ENCODE measurements at regions not wholly inside any gene's neighbourhood (a gene's known extent, or its start where the extent isn't known, plus 50 kb on each side); places are given as distances from the start of the nearest gene placed in this dataset.

- Histone ChIP-seq H3K4me3 (ENCODE audit: low read depth in 1 of 2, low read length in 2 of 2) (no peak overlapping the region), H3K36me3 (ENCODE audit: control insufficient read depth in 2 of 2, insufficient read depth in 2 of 2, low read length in 1 of 2) (no peaks in the 10 kb centered on the region)
- WGBS, 2 donors, result 46 to 50% methylated on average over 1 of the region's 1 CpG
Observed at GRCh38 chr4:147345662-147346061, 135.2 kb upstream of the EDNRA start.

DNA sequence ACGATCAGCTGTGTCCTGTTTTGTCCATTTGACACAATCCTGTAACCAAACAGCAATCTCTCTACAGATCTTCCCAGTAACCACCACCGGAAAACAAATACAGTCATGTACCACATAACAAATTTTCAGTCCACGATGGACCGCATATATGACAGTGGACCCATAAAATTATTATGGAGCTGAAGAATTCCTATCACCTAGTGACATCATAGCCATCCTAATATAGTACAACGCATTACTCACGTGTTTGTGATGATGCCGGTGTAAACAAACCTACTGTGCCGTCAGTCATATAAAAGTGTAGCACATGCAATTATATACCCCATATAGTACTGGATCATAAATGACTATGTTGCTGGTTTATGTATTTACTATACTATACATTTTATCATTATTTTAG lies 133.7 kb upstream of the EDNRA start:
- no peaks in the 10 kb centered on the region for H3K36me3 ChIP-seq (ENCODE audit: control insufficient read depth in 2 of 2, insufficient read depth in 2 of 2, low read length in 1 of 2)
- H3K27me3 ChIP-seq (ENCODE audit: control insufficient read depth in 1 of 2, insufficient read depth in 2 of 2, low read length in 2 of 2), result no peaks in the 10 kb centered on the region
- 82 to 83% methylated on average over 8 of the region's 8 CpGs for WGBS, 2 donors
- H3K4me1 ChIP-seq (ENCODE audit: control insufficient read depth in 2 of 2, insufficient read depth in 2 of 2, low read length in 1 of 2), result no peaks in the 10 kb centered on the region
- H3K4me3 ChIP-seq (ENCODE audit: low read depth in 1 of 2, low read length in 2 of 2), result no peak overlapping the region
- peaks cover 0 to 2% of the 10 kb centered on the region in 2 donors for H3K9me3 ChIP-seq (ENCODE audit: control insufficient read depth in 2 of 2, insufficient read depth in 1 of 2, low read depth in 1 of 2, low read length in 1 of 2)
- H3K27ac ChIP-seq (ENCODE audit: low read depth in 2 of 2, low read length in 1 of 2), result no peak overlapping the region

More at GRCh38 chr4:147345662-147346061, 135.2 kb upstream of the EDNRA start:
- no peaks in the 10 kb centered on the region for H3K4me1 ChIP-seq (ENCODE audit: control insufficient read depth in 2 of 2, insufficient read depth in 2 of 2, low read length in 1 of 2)
- no peaks in the 10 kb centered on the region for H3K9me3 ChIP-seq (ENCODE audit: control insufficient read depth in 2 of 2, insufficient read depth in 1 of 2, low read depth in 1 of 2, low read length in 1 of 2)
- no peaks in the 10 kb centered on the region for H3K27me3 ChIP-seq (ENCODE audit: control insufficient read depth in 1 of 2, insufficient read depth in 2 of 2, low read length in 2 of 2)
- no peak overlapping the region for H3K27ac ChIP-seq (ENCODE audit: low read depth in 2 of 2, low read length in 1 of 2)

DNA sequence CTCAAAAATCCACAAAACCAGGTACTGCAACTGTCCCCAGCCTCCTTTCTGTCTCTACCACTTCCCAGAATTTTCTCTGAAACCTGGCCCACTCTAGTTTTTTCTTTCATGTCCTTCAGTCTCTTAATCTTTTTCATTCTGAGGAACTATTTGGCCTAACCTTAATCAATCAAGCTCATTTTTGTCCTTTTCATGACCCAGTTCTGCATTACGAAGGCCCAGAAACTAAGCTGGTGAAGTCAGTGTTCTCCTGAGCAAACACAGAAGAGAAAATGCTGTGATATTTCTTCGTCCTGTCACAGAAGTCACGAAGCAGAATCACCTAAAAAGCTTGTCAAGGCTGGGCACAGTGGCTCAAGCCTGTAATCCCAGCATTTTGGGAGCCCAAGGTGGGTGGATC lies 131.7 kb upstream of the EDNRA start:
- Histone ChIP-seq H3K4me1 (ENCODE audit: control insufficient read depth in 2 of 2, insufficient read depth in 2 of 2, low read length in 1 of 2) (no peaks in the 10 kb centered on the region), H3K27ac (ENCODE audit: low read depth in 2 of 2, low read length in 1 of 2) (no peak overlapping the region), H3K9me3 (ENCODE audit: control insufficient read depth in 2 of 2, insufficient read depth in 1 of 2, low read depth in 1 of 2, low read length in 1 of 2) (peaks cover 0 to 2% of the 10 kb centered on the region in 2 donors), H3K4me3 (ENCODE audit: low read depth in 1 of 2, low read length in 2 of 2) (no peak overlapping the region), H3K27me3 (ENCODE audit: control insufficient read depth in 1 of 2, insufficient read depth in 2 of 2, low read length in 2 of 2) (no peaks in the 10 kb centered on the region), H3K36me3 (ENCODE audit: control insufficient read depth in 2 of 2, insufficient read depth in 2 of 2, low read length in 1 of 2) (no peaks in the 10 kb centered on the region)
- WGBS, 2 donors, result 58 to 61% methylated on average over 3 of the region's 3 CpGs

DNA sequence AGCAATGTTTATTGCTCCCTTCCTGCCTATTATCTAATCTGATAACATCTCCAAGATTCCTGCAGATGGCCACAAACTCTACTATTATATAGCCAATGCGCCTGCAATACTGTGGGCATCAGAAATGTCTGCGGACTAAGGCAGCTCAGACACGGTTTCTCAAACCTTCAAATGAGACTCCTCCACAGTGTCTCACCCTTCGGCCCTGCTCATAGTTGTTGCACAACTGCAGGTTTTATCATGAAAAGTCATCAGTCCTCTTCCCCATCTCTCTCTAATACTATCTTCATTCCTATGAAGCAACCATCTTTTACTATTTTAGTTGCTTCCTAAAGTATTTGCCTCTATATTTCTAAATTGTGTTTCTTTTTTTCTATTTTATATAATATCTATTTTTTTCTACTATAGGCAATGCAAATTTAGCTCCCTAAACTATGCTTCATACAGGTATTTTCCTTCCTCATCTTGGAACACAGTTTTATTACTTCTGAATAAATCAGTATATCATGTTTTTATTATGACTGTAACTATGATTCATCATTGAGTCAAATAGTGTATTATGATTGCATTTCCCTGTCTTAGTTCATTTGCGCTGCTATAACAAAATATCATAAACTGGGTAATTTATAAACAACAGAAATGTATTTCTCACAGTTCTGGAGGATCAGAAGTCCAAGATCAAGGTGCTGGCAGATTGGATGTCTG lies 129.7 kb upstream of the EDNRA start:
- WGBS, 2 donors, result 87 to 88% methylated on average over 5 of the region's 5 CpGs
- Histone ChIP-seq H3K9me3 (ENCODE audit: control insufficient read depth in 2 of 2, insufficient read depth in 1 of 2, low read depth in 1 of 2, low read length in 1 of 2) (peaks cover 0 to 2% of the 10 kb centered on the region in 2 donors), H3K4me3 (ENCODE audit: low read depth in 1 of 2, low read length in 2 of 2) (no peak overlapping the region), H3K27ac (ENCODE audit: low read depth in 2 of 2, low read length in 1 of 2) (no peak overlapping the region), H3K27me3 (ENCODE audit: control insufficient read depth in 1 of 2, insufficient read depth in 2 of 2, low read length in 2 of 2) (no peaks in the 10 kb centered on the region), H3K4me1 (ENCODE audit: control insufficient read depth in 2 of 2, insufficient read depth in 2 of 2, low read length in 1 of 2) (no peaks in the 10 kb centered on the region), H3K36me3 (ENCODE audit: control insufficient read depth in 2 of 2, insufficient read depth in 2 of 2, low read length in 1 of 2) (no peaks in the 10 kb centered on the region)

DNA sequence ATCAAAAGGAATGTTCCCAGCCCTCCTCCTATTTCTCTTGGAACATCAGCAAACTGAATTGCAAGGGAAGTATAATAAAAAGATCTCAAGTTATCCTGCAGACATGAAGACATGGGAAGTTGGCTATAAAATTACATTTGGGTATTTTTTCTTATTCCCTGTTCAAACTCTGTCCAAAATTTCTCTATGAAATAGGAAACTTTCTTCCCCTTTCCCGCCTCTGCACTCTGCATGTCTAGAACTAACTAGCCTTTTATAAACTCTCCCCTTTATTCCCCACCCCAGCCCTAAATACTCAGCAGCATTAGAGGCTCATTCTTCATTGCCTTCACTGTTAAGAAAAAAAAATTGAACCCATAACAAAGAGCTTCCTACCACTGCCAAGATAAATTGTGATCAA lies 126.7 kb upstream of the EDNRA start:
- peaks cover 0 to 2% of the 10 kb centered on the region in 2 donors for H3K9me3 ChIP-seq (ENCODE audit: control insufficient read depth in 2 of 2, insufficient read depth in 1 of 2, low read depth in 1 of 2, low read length in 1 of 2)
- no peaks in the 10 kb centered on the region for H3K4me1 ChIP-seq (ENCODE audit: control insufficient read depth in 2 of 2, insufficient read depth in 2 of 2, low read length in 1 of 2)
- no peak overlapping the region for H3K27ac ChIP-seq (ENCODE audit: low read depth in 2 of 2, low read length in 1 of 2)
- WGBS, 2 donors, result 63 to 75% methylated on average over 1 of the region's 1 CpG
- no peaks in the 10 kb centered on the region for H3K36me3 ChIP-seq (ENCODE audit: control insufficient read depth in 2 of 2, insufficient read depth in 2 of 2, low read length in 1 of 2)
- H3K27me3 ChIP-seq (ENCODE audit: control insufficient read depth in 1 of 2, insufficient read depth in 2 of 2, low read length in 2 of 2), result no peaks in the 10 kb centered on the region
- H3K4me3 ChIP-seq (ENCODE audit: low read depth in 1 of 2, low read length in 2 of 2), result no peak overlapping the region

DNA sequence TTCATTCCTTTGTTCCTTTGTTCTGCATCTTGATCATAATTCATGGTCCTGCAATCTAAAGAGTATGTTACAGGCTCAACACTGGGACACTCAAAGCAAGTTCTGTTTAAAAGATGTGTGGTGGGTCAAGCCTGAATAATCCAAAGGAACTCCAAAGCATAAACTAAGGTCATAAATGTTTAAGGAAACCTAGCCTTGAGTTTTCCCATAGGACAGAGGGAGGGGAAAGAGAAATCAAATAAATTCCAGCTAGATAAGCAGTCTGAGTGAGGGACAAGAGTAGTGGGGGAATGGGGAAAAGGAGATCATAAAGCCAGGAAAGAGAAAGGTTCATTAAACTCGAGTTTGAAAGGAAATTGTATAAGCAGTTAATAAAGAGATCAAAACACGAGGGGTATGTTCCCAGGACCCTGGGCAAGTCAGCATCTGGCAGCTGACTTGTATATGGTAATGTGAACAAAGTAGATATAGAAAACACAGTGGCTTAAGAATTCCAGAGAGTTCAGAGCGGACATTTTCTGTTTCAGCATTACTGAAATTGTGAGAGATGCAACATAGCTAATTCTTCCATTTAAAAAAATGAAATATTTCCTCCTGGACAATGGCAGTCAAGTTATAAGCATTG lies 125.8 kb upstream of the EDNRA start:
- no peaks in the 10 kb centered on the region for H3K4me1 ChIP-seq (ENCODE audit: control insufficient read depth in 2 of 2, insufficient read depth in 2 of 2, low read length in 1 of 2)
- 39 to 58% methylated on average over 3 of the region's 3 CpGs for WGBS, 2 donors
- peaks cover 0 to 2% of the 10 kb centered on the region in 2 donors for H3K9me3 ChIP-seq (ENCODE audit: control insufficient read depth in 2 of 2, insufficient read depth in 1 of 2, low read depth in 1 of 2, low read length in 1 of 2)
- H3K27ac ChIP-seq (ENCODE audit: low read depth in 2 of 2, low read length in 1 of 2), result no peak overlapping the region
- no peaks in the 10 kb centered on the region for H3K36me3 ChIP-seq (ENCODE audit: control insufficient read depth in 2 of 2, insufficient read depth in 2 of 2, low read length in 1 of 2)
- H3K4me3 ChIP-seq (ENCODE audit: low read depth in 1 of 2, low read length in 2 of 2), result no peak overlapping the region
- H3K27me3 ChIP-seq (ENCODE audit: control insufficient read depth in 1 of 2, insufficient read depth in 2 of 2, low read length in 2 of 2), result no peaks in the 10 kb centered on the region

- H3K36me3 ChIP-seq (ENCODE audit: control insufficient read depth in 2 of 2, insufficient read depth in 2 of 2, low read length in 1 of 2), result no peaks in the 10 kb centered on the region
- H3K4me3 ChIP-seq (ENCODE audit: low read depth in 1 of 2, low read length in 2 of 2), result no peak overlapping the region
- H3K27ac ChIP-seq (ENCODE audit: low read depth in 2 of 2, low read length in 1 of 2), result no peak overlapping the region
- peaks cover 0 to under 1% of the 10 kb centered on the region in 2 donors for H3K9me3 ChIP-seq (ENCODE audit: control insufficient read depth in 2 of 2, insufficient read depth in 1 of 2, low read depth in 1 of 2, low read length in 1 of 2)
- no peaks in the 10 kb centered on the region for H3K27me3 ChIP-seq (ENCODE audit: control insufficient read depth in 1 of 2, insufficient read depth in 2 of 2, low read length in 2 of 2)
- 80 to 84% methylated on average over 1 of the region's 1 CpG for WGBS, 2 donors
- H3K4me1 ChIP-seq (ENCODE audit: control insufficient read depth in 2 of 2, insufficient read depth in 2 of 2, low read length in 1 of 2), result no peaks in the 10 kb centered on the region
Observed at GRCh38 chr4:147355847-147356246, 125.0 kb upstream of the EDNRA start.

- H3K27ac ChIP-seq (ENCODE audit: low read depth in 2 of 2, low read length in 1 of 2), result no peak overlapping the region
- no peaks in the 10 kb centered on the region for H3K4me1 ChIP-seq (ENCODE audit: control insufficient read depth in 2 of 2, insufficient read depth in 2 of 2, low read length in 1 of 2)
Observed at GRCh38 chr4:147360301-147360700, 120.6 kb upstream of the EDNRA start.

DNA sequence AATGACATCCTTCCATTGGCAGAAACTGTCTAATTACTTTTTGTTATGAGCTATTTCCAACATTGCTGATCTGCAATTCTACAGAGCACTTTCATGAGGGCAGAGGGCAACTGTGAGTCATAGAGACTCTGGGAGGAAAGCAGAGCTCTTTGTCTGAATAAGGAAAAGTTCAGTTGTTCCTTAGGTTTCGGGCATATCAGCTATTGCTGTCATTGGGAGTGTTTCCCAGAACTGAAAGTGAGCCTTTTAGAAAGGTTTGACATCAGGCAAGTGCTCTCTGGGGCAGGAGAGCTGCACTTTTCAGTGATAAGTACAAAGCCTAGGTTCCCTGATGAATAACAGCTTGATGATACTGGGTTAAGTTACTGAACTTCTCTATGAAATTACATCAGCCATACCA lies 119.2 kb upstream of the EDNRA start:
- WGBS, 2 donors, result 19 to 36% methylated on average over 1 of the region's 1 CpG

More at GRCh38 chr4:147360301-147360700, 120.6 kb upstream of the EDNRA start:
- H3K9me3 ChIP-seq (ENCODE audit: control insufficient read depth in 2 of 2, insufficient read depth in 1 of 2, low read depth in 1 of 2, low read length in 1 of 2), result no peaks in the 10 kb centered on the region
- WGBS, 2 donors, result 58 to 67% methylated on average over 3 of the region's 3 CpGs
- H3K4me3 ChIP-seq (ENCODE audit: low read depth in 1 of 2, low read length in 2 of 2), result no peak overlapping the region
- H3K36me3 ChIP-seq (ENCODE audit: control insufficient read depth in 2 of 2, insufficient read depth in 2 of 2, low read length in 1 of 2), result no peaks in the 10 kb centered on the region
- H3K27me3 ChIP-seq (ENCODE audit: control insufficient read depth in 1 of 2, insufficient read depth in 2 of 2, low read length in 2 of 2), result no peaks in the 10 kb centered on the region

GRCh38 chr4:147362938-147363337 lies 118.0 kb upstream of the EDNRA start:
- Histone ChIP-seq H3K4me3 (ENCODE audit: low read depth in 1 of 2, low read length in 2 of 2) (no peak overlapping the region), H3K27ac (ENCODE audit: low read depth in 2 of 2, low read length in 1 of 2) (no peak overlapping the region), H3K27me3 (ENCODE audit: control insufficient read depth in 1 of 2, insufficient read depth in 2 of 2, low read length in 2 of 2) (no peaks in the 10 kb centered on the region), H3K36me3 (ENCODE audit: control insufficient read depth in 2 of 2, insufficient read depth in 2 of 2, low read length in 1 of 2) (no peaks in the 10 kb centered on the region), H3K4me1 (ENCODE audit: control insufficient read depth in 2 of 2, insufficient read depth in 2 of 2, low read length in 1 of 2) (no peaks in the 10 kb centered on the region), H3K9me3 (ENCODE audit: control insufficient read depth in 2 of 2, insufficient read depth in 1 of 2, low read depth in 1 of 2, low read length in 1 of 2) (no peaks in the 10 kb centered on the region)
- WGBS, 2 donors, result 20 to 26% methylated on average over 4 of the region's 4 CpGs

More for the DNA sequence above, 119.2 kb upstream of the EDNRA start:
- Histone ChIP-seq H3K36me3 (ENCODE audit: control insufficient read depth in 2 of 2, insufficient read depth in 2 of 2, low read length in 1 of 2) (no peaks in the 10 kb centered on the region), H3K27me3 (ENCODE audit: control insufficient read depth in 1 of 2, insufficient read depth in 2 of 2, low read length in 2 of 2) (no peaks in the 10 kb centered on the region), H3K4me1 (ENCODE audit: control insufficient read depth in 2 of 2, insufficient read depth in 2 of 2, low read length in 1 of 2) (no peaks in the 10 kb centered on the region), H3K4me3 (ENCODE audit: low read depth in 1 of 2, low read length in 2 of 2) (no peak overlapping the region), H3K9me3 (ENCODE audit: control insufficient read depth in 2 of 2, insufficient read depth in 1 of 2, low read depth in 1 of 2, low read length in 1 of 2) (no peaks in the 10 kb centered on the region), H3K27ac (ENCODE audit: low read depth in 2 of 2, low read length in 1 of 2) (peak overlapping the region in 1 of 2 donors; percentile 51)

Data from esophagus (tissue), 2 donors.